ENCODE measurements at regions not wholly inside any gene's neighbourhood (a gene's known extent, or its start where the extent isn't known, plus 50 kb on each side); places are given as distances from the start of the nearest gene placed in this dataset.

DNA sequence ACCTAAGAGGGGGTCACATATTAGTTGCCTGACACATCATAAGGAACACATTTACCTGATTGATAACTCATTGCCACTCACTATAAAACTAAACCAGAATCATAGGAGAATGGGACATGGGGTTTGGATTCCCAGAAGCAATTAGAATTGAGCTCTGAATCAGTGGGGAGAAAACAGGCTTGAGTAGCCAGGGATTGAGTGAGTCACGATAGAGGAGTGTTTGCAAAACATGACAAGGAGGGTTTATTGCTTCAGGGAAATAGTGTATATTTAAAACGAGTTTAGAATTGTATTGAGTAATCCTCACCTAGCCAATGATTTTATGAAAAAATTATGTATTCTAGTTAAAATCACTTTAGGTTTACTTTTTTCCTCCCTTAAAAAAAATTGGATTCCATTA is 101.1 kb upstream of the THRB start:
- no peaks in the 10 kb centered on the region for H3K9me3 ChIP-seq (ENCODE audit: low read length)
- DNase-seq (ENCODE audit: low spot score) = no peak
- intact Hi-C loops (cut with micrococcal nuclease; ENCODE audit: unreplicated experiment) = no loop called here
- no peaks in the 10 kb centered on the region for H3K36me3 ChIP-seq (ENCODE audit: insufficient read depth, low read length)
- ChIA-PET CTCF (ENCODE audit: unreplicated experiment) (no interaction called here), POLR2A (no interaction called here)
- H3K4me2 ChIP-seq (ENCODE audit: low read length) = no peak overlapping the region
- H2AFZ ChIP-seq (ENCODE audit: low read length) = no peak overlapping the region
- no peaks in the 10 kb centered on the region for H3K9me2 ChIP-seq (ENCODE audit: insufficient read depth, low read length)
- no peak overlapping the region for H3K4me3 ChIP-seq (ENCODE audit: low read depth, low read length, poor library complexity, severe bottlenecking)
- H3K79me2 ChIP-seq (ENCODE audit: insufficient read depth, low read depth, low read length) = no peaks in the 10 kb centered on the region
- no peak overlapping the region for H3K27ac ChIP-seq (ENCODE audit: low read depth, low read length, poor library complexity, severe bottlenecking)
- no peaks in the 10 kb centered on the region for H3K4me1 ChIP-seq (ENCODE audit: insufficient read depth, low read length, poor library complexity, severe bottlenecking)
- H4K20me1 ChIP-seq (ENCODE audit: insufficient read depth, low read length) = no peaks in the 10 kb centered on the region
- TF ChIP-seq EZH2phosphoT487 (IDR thresholded peaks at IDR 0.05; ENCODE audit: borderline replicate concordance, low read depth, low read length) (no peak), CTCF (conservative IDR thresholded peaks at IDR 0.05; ENCODE audit: low read length) (no peak)
- no TSS peak for BruUV-seq (replicated peaks)

- Histone ChIP-seq H3K9me3 (ENCODE audit: low read length) (no peaks in the 10 kb centered on the region), H3K79me2 (ENCODE audit: insufficient read depth, low read depth, low read length) (no peaks in the 10 kb centered on the region), H4K20me1 (ENCODE audit: insufficient read depth, low read length) (no peaks in the 10 kb centered on the region), H3K9me2 (ENCODE audit: insufficient read depth, low read length) (no peaks in the 10 kb centered on the region), H3K27ac (ENCODE audit: low read depth, low read length, poor library complexity, severe bottlenecking) (no peak overlapping the region), H3K4me2 (ENCODE audit: low read length) (no peak overlapping the region), H3K36me3 (ENCODE audit: insufficient read depth, low read length) (no peaks in the 10 kb centered on the region), H3K4me3 (ENCODE audit: low read depth, low read length, poor library complexity, severe bottlenecking) (no peak overlapping the region), H3K4me1 (ENCODE audit: insufficient read depth, low read length, poor library complexity, severe bottlenecking) (no peaks in the 10 kb centered on the region), H2AFZ (ENCODE audit: low read length) (no peak overlapping the region)
- BruUV-seq (replicated peaks) = no TSS peak
- ChIA-PET POLR2A (interaction anchor here (1.0 kb wide), 1 partner anchor 10 kb away, joined by 3 read pairs; no protein-coding TSS in a partner anchor), CTCF (ENCODE audit: unreplicated experiment) (no interaction called here)
- TF ChIP-seq CTCF (conservative IDR thresholded peaks at IDR 0.05; ENCODE audit: low read length) (no peak), EZH2phosphoT487 (IDR thresholded peaks at IDR 0.05; ENCODE audit: borderline replicate concordance, low read depth, low read length) (no peak)
- no peak for DNase-seq (ENCODE audit: low spot score)
- intact Hi-C loops (cut with micrococcal nuclease; ENCODE audit: unreplicated experiment) = no loop called here
Observed at GRCh38 chr3:24596626-24597025, 102.0 kb upstream of the THRB start.

- DNase-seq (ENCODE audit: low spot score) = no peak
- Histone ChIP-seq H3K27ac (ENCODE audit: low read depth, low read length, poor library complexity, severe bottlenecking) (no peak overlapping the region), H3K79me2 (ENCODE audit: insufficient read depth, low read depth, low read length) (no peaks in the 10 kb centered on the region), H3K4me1 (ENCODE audit: insufficient read depth, low read length, poor library complexity, severe bottlenecking) (no peaks in the 10 kb centered on the region), H3K9me2 (ENCODE audit: insufficient read depth, low read length) (no peaks in the 10 kb centered on the region), H4K20me1 (ENCODE audit: insufficient read depth, low read length) (no peaks in the 10 kb centered on the region), H3K4me3 (ENCODE audit: low read depth, low read length, poor library complexity, severe bottlenecking) (no peak overlapping the region), H2AFZ (ENCODE audit: low read length) (no peak overlapping the region), H3K4me2 (ENCODE audit: low read length) (no peak overlapping the region), H3K9me3 (ENCODE audit: low read length) (no peaks in the 10 kb centered on the region), H3K36me3 (ENCODE audit: insufficient read depth, low read length) (no peaks in the 10 kb centered on the region)
- CTCF ChIA-PET (ENCODE audit: unreplicated experiment) = no interaction called here
- no TSS peak for BruUV-seq (replicated peaks)
- intact Hi-C loops (cut with micrococcal nuclease; ENCODE audit: unreplicated experiment) = no loop called here
- TF ChIP-seq CTCF (conservative IDR thresholded peaks at IDR 0.05; ENCODE audit: low read length) (no peak), EZH2phosphoT487 (IDR thresholded peaks at IDR 0.05; ENCODE audit: borderline replicate concordance, low read depth, low read length) (no peak)
- POLR2A ChIA-PET = no interaction called here
Observed at GRCh38 chr3:24598695-24599470, 104.2 kb upstream of the THRB start.

All from OCI-LY7 (cell line).